HG02610 (cell line): ENCODE measurements at regions not wholly inside any gene's neighbourhood (a gene's known extent, or its start where the extent isn't known, plus 50 kb on each side); places are given as distances from the start of the nearest gene placed in this dataset.

Source experiments
- ATAC-seq: cut with Tn5 transposase; IDR thresholded peaks from one replicate; pipeline ENCODE4 v1.9.1; 2021; ENCODE audit warnings: mild to moderate bottlenecking, moderate library complexity; ENCODE audit not compliant: unreplicated experiment

DNA sequence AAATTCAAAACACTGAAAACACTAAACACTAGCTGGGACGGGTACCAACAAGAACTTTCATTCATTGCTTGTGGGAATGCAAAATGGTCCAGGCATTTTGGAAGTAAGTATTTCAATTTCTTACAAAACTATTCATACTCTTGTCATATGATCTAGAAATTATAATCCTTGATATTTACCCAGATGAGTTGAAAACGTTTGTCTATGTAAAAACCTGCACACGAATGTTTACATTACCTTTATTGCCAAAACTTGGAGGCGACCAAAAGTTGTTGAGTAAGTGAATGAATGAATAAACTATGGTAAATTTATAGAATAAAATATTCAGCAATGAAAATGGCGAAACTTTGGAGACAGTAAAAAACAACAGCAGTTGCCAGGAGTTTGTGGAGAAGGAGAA lies 222.1 kb upstream of the EDIL3 start:
- no peak for ATAC-seq

DNA sequence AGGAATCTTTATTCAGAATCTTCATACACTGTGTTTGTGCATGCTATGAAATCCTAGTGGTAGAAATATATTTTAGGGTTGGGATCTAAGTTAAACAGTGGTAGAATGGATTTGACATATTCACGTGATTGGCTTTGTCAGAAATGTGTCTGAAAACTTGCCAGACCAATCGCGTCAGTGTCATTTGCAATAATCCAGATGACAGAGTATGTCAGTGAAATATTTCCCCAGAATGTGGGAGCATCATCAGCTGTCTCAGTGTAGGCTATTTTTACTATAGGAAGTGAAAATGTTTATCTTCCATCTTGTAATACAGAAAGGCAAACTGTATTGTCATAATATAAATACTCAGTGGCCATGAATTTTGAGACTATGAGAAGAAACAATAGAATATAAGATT lies 220.6 kb upstream of the EDIL3 start:
- ATAC-seq: no peak

DNA sequence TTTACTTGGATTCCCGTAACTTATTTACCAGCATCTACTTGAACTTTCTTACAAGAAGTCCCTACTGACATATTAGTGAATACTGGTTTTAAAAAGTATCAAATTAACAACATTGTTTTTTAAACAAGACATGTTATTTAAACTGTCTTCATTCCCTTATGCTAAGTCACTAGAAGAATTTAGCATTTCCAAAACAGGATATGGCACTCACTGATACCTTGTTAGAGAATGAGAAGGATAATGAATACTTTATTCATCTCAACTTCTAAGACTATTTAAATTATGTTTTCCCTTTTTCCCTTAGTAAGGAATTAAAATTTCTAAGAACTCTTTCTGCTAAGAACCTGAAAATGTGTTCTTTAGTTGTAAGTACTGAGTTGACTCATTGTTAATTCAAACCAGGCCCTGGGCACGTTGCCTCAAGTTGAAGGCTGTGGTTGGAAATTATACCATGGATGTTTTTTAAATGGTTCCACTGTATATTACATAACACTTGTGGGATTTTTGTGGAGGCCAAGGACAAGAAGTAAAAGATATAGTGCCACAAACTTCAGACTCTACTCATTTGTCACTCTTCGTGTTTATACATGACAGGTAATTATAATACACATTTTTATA lies 219.0 kb upstream of the EDIL3 start:
- ATAC-seq: no peak

DNA sequence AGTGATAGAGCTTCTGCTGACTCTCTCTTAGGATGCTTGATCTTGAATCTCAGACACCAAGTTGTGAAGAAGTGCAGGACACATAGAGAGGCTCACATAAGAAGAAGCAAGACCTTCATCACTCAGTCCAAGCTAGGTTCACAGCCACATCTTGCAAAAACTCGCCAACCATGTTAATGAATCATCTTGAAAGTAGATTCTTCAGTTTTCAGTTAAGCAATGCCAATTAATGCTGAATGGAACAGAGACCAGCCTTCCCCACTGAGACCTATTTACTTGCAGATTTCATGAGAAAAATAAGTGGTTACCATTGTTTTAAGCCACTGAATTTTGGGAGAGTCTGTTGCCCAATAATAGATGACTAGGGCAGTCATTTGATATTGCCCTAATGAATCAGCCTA lies 217.7 kb upstream of the EDIL3 start:
- ATAC-seq: peak; percentile 74

DNA sequence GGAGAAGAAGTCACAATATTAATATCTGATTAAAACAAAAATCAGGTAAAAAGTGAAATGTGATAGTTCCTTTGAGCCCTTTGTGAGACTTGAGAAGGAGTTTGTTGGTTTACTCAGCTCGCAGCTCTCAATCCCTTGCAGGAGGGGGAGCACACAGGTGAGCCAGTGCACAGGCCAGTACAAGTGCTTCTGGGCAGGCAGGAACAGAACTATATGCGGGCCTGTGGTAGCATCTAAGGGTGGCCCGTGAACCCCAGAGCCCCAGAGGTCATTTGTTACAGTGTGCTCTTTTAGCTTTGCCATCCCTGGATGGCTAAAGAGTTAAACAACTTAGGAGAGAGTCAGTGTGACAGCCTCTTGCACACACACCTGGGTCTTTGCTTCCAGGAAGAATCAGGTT lies 215.3 kb upstream of the EDIL3 start:
- ATAC-seq: no peak

DNA sequence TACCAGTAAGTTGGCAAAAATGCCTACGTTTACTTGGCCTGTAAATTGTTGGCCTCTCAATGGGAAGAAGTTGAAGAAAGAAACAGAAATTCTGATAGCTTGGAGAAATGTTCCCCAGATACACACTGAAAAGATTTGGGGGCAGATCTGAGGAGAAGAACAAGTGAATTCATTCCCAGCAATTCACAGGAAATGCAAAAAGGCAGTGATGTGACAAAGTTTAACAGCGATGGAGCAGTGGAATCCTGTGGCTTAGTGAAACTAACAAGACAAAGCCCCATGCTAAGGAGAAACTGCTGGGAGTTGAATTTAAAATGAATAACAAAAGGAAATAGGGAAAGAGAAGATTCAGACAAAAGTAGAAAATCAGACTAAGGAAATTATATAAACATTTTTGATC lies 213.2 kb upstream of the EDIL3 start:
- no peak for ATAC-seq

DNA sequence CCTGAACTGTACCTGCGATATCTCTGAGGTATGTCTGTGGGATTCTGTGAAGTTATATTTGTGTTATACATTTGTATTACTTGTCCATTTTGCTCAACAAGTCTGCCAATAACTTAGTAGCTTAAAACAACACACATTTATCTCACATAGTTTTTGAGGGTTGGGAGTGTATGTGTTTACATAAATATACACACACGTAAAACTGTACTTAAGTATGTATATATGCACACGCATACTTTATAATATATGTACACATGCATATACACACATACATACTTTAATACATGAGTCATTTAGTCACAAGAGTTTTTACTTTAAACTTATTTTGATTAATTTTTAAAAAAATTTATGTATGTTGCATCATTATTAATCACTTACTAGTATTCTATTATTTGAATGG lies 205.9 kb upstream of the EDIL3 start:
- no peak for ATAC-seq

DNA sequence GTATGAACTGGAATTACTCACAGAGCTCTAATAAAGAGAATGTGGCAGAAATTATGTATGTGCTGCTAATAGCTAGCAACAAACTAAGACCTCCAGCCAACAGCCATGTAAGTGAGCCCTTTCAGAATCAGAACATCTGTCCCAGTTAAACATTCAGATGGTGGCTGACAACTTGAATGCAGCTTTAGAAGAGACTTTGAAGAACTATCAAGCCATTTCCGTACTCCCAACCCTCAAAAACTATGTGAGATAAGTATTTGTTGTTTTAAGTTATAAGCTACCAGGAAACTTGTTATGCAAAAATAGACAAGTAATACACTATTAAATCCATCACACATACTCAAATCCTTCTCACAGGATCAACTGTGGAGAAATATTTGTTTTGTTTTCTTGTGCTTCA lies 205.2 kb upstream of the EDIL3 start:
- ATAC-seq: no peak

DNA sequence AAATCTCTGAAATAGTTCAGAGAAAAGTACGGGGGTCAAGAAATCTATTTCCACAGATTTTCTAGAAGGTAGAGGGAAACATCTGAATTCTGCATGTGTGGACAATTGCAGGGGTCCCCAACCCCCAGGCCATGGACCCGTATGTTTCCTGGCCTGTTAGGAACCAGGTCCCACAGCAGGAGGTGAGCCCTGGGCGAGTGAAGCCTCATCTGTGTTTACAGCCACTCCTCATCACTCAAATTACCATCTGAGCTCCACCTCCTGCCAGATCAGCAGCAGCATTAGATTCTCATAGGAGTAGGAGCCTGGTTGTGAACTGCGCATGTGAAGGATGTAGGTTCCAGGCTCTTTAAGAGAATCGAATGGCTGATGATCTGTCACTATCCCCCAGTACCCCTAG lies 200.5 kb upstream of the EDIL3 start:
- no peak for ATAC-seq

DNA sequence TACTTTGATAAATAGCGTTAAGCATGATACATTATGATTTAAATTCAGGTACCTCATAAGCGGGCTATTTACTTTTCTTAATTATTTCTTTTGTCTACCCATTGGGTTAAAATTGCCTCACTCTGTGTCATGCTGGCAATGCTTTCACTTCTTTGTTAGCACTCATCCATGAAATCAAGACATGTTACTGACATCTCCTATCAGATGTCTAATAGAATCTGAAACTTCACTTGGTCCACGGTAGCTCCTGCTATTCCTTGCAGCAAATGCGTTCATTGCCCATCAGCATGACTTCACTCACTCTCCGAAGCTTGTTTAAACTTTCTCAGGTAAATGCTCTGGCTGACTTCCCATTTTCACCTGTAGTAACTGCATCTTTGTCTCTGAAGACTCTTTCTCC lies 193.5 kb upstream of the EDIL3 start:
- no peak for ATAC-seq

DNA sequence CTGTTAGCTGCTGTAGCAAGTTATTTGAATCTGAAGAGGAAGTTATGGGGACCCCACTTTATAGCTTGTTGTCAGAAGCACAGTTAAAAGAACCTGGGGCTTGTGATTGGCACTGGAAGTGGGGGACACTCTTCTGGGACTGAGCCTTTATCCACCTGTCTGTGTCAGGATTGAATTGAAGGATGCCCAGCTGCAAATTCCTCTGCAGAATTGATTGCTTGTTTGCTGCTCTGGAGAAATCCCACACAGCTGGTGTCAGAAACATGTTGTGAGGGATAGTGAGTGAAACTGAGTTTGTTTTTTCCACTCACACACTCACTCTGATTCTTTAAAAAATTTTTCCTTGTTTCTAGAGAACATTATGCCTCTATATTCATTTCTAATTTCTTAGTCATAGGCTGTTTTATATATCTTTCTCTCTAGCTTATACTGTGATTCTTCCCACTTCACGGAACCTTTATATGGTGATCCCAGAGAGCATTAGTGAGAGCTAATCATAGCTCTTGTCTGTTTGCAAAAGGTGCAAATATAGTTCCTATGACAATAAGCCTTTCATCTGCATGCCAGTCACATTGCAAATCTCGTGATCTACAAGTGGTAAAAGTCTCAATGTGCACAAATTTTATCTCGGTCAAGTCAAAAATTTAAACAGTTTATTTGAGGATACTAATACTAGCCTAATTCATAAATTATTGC lies 188.5 kb upstream of the EDIL3 start:
- ATAC-seq: no peak

DNA sequence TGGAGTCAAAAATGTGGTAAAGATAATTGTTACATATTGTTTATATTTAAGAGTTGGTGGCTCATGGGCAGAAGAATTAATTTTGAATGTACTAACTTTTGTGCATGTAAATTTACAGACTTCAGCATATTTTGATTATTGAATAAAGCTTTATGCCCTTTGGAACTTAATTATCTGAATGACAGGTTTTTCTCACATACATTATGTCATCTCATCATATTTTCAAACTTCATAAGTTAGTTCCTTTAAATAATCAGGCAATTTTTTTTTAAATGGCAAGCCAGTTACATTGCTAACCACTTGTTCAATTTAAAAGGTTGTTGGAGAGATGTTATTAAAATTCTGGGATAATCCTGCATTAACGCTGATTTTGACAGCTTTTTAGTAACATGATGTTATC lies 184.6 kb upstream of the EDIL3 start:
- ATAC-seq: no peak

DNA sequence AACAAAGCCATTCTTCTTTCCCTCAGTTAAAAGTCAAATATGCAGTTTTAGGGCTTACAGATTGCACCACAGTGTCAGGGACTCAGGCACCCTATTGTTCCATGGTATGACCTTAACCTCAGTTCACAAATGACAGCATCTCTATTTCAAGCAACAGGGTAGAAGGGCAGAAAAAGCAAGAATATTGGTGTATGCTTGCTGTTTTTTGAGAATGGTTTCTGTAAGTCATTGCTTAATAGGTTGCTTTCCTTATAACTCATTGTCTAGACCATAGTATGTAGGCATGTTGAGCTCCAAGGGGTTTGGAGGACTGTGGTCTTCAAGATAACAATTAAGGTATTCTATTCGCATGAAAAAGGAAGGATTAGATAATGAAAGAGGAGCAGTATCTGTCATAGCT lies 183.5 kb upstream of the EDIL3 start:
- no peak for ATAC-seq

DNA sequence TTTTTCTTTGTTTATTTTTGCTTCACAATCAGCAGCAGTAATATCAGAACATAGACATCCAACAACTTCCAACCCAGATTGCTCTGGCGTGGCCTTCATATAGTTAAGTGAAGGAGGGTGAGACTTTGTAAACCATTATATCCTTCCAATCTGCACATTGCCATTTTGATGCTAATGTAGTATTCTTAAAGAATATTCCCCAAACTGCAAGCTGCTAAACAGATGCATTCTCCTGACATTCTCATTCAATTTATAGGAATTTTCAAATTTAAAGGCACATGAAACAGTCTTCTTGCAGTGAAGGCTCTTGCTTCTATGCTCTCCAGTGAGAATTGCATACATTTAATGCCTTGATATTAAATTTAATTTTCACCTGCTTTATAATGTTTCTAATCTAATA lies 181.2 kb upstream of the EDIL3 start:
- no peak for ATAC-seq

DNA sequence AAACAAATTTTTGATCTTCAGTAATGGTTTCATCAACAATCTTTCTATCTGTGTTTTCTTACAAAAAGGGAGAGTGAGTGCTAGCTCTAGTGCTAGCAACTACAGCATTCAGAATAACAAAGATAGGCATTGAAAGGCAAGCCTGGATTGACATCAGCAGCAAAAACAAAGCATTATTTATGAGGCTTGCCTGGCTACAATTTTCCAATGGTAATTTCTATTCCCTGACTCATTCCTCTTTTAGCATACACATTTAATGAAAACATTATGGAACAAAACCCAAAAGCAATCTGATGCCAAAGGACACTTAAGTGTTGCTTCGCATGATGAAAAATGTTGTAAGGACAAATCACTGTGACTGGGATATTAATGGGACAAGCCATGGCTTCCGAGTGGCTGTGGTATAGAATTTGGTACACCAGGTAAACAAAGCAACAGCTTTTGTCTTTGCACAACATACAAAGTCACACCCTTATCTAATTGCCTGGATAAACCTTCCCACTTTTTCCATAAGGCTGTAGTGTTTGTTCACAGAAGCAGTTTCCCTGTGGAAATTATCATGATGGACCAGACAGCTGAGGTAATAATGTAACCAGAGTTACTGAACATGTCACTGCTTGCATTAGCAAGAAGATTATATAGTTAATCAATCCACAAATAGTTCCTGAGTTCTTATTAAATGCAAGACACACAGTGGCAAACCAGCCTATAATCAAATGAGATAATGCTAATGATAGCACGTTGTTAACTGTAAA lies 179.8 kb upstream of the EDIL3 start:
- ATAC-seq: no peak

DNA sequence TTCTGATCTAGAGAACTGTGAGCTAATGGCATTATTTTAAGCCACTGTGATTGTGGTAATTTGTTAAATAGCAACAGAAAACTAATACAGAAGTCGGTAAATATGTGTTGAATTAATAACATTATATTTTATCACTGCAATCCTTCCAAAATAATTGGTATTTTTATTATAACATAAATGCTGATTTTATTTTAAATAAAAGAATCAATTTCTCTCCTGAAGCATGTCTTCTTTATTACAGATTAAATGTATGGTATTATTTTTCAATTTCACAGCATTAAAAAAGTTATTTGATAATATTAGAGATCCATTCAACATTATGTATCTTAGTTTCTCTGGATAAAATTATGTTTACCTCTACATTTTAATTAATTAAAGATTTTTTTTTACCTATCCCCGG lies 165.5 kb upstream of the EDIL3 start:
- ATAC-seq: no peak

DNA sequence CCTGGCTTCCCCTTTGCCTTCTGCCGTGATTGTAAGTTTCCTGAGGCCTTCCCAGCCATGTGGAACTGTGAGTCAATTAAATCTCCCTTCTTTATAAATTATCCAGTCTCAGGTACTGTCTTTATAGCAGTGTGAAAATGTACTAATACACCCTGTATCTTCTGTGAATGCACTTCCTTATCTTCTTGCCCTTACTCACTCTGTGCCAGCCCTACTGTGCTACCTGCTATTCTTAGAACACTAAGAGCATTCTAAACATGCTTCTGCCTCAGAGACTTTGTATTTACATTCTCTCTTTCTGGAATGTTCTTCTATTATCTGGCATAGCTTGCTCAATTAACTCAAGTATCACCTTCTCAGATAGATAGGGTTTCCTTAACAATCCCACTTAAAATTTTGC lies 164.4 kb upstream of the EDIL3 start:
- no peak for ATAC-seq

DNA sequence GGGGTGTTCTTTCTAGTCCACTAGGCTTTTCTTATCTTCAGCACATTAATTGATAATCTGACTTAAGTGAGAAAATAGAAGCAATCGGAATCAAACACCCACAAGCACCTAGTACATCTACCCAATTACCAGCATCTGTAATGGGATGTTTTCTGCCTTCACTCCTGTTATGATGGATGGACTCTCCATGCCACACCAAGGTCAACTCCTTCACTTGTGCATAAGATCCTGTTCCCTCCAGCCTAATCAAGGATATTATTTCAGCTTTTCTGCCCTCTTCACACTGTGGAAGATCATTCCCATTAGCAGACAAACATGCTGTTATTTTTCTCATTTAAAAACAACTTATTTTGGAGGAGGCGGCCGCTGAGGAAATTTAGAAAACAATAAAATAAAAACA lies 162.0 kb upstream of the EDIL3 start:
- no peak for ATAC-seq

DNA sequence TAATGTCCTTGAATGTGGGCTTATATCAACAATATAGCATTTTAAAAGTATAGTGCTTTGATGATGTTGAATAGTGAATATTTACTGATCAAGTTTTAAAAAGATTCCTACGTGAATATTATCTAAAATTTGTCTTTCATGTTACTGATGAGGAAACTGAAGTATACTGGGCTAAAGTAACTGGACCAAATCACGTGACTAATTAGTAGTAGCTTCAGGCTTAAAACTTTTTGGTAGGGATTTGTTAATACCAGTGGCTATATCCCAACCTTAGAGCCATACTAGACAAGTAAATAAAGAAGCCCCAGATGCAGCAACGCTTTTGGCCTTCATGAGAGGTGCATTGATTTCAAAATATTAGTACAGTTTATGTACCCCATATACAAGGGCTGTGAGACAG lies 152.1 kb upstream of the EDIL3 start:
- ATAC-seq: no peak

DNA sequence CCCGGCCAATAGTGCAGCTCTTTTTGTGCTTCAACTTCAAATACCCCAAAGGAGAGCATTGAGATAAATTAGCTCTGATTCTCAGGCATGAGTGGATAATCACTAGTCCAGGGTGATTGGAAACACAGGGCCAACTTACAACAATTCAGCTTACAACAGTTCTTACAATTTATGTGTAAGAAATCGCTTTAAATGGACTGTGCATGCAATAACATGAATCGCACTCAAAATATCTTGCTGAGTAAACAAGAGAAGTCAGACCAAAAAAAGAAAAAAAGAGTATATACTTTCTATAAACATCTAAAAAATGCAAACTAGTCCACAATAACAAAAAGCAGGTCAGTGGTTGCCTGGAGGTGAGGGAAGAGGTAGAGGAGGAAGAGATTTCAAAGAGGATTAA lies 150.6 kb upstream of the EDIL3 start:
- no peak for ATAC-seq

DNA sequence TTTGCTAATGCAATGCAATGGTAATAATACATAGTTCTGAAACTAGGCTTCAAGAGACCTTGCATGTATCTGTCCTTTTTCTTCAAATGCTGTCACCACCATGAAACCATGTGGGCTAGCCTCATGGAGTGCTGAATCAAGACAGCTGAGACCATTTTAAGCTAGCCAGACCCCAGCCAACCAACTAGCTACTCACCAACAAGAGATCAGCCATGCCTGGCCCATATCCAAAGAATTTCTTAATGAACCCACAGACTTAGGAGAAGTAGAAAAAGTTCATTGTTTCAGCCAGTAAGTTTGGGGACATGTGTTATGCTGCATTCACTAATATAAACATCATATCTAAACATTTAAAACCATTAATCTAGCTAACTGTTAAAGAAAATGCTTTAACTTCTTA lies 139.8 kb upstream of the EDIL3 start:
- ATAC-seq: no peak

DNA sequence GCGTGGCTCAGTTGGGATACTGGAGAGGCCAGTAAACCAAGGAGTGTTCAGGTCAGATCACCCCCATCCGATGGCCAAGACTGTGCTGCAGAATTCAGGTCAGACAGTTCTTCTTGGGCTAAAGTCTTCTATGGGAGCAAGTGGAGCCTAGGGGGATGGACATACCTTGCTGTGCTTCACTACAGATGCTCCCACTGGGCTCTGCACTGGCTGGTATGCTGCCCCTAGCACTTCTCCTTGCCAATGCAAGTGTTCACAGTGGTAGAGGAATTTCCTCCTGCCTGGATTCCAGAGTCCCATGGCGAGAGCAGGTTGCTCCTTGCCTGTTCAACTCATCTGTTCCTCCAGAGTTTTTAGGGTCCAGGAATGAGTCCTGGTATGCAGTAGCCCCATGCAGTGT lies 134.2 kb upstream of the EDIL3 start:
- ATAC-seq: no peak
